ENCODE measurements at regions not wholly inside any gene's neighbourhood (a gene's known extent, or its start where the extent isn't known, plus 50 kb on each side); places are given as distances from the start of the nearest gene placed in this dataset.

DNA sequence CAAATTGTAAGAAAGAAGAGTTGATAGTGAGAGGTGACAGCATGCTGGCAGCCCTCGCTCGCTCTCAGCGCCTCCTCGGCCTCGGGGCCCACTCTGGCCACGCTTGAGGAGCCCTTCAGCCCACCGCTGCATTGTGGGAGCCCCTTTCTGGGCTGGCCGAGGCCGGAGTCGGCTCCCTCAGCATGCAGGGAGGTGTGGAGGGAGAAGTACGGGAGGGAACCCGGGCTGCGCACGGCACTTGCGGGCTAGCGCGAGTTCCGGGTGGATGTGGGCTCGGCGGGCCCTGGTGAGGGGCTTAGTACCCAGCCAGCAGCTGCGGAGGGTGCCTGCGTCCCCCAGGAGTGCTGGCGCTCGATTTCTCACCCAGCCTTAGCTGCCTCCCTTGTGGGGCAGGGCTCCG, 539.7 kb upstream of the CCDC179 start:
- intact Hi-C loops (cut with DNase I) = no loop called here
- DNase-seq (ENCODE audit: extremely low spot score in 2 of 2) = no peak
- Histone ChIP-seq H3K4me1 (no peaks in the 10 kb centered on the region), H3K36me3 (no peaks in the 10 kb centered on the region), H3K4me3 (no peak overlapping the region), H3K27me3 (no peaks in the 10 kb centered on the region), H3K9me3 (no peaks in the 10 kb centered on the region), H3K27ac (no peak overlapping the region)
- TF ChIP-seq POLR2AphosphoS5 (IDR thresholded peaks at IDR 0.05; ENCODE audit: insufficient read depth in 1 of 2, low read depth in 1 of 2) = no peak
- TF ChIP-seq, protein P1, sequence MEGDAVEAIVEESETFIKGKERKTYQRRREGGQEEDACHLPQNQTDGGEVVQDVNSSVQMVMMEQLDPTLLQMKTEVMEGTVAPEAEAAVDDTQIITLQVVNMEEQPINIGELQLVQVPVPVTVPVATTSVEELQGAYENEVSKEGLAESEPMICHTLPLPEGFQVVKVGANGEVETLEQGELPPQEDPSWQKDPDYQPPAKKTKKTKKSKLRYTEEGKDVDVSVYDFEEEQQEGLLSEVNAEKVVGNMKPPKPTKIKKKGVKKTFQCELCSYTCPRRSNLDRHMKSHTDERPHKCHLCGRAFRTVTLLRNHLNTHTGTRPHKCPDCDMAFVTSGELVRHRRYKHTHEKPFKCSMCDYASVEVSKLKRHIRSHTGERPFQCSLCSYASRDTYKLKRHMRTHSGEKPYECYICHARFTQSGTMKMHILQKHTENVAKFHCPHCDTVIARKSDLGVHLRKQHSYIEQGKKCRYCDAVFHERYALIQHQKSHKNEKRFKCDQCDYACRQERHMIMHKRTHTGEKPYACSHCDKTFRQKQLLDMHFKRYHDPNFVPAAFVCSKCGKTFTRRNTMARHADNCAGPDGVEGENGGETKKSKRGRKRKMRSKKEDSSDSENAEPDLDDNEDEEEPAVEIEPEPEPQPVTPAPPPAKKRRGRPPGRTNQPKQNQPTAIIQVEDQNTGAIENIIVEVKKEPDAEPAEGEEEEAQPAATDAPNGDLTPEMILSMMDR (IDR thresholded peaks at IDR 0.05) = no peak
- TF ChIP-seq POLR2A (IDR thresholded peaks at IDR 0.05) = no peak

DNA sequence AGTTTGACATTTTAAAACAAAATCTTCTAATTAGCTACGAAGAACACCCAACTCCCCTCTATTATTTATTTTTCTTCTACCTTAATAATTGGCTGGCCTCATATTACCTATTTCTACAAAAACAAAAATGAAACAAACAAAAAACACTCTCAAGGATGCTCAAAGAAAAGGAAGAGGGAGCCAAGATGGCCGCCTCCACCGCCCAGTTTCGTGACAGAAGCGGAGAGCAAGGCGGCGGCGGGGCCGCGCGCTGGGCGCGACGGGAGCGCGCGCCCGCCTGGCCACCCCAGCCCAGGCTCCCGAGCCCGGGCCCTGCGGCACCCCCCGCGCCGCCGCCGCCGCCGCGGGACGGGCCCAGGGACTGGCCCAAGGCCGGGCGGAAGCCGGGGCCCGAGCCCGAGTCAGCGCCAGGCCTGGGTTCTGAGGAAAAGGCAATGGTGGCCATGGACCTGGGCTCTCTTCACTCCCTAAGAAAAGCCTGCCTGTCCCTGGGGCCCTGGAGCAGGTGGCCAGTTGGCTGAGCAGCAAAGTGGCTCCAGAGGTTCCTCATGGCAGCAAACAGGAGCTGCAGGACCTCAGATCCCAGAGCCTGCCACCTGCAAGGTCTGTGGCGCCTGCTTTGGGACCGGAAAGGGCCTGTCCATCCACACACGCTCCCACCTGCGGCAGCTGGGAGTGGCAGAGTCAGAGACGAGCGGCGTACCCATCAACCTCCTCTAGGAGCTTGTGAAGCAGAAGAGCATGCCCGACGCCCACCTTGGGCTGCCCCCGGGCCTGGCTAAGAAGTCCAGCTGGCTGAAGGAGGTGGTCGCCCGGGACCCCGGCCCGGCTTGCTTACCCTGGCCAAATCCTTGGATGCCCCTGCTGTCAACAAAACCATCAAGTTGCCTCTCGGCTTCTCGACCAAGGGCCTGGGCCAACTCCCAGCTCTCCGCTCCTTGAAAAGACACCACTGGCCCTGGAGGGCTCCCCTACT, 543.2 kb upstream of the CCDC179 start:
- TF ChIP-seq, protein P1 (IDR thresholded peaks at IDR 0.05) = no peak
- no peak for TF ChIP-seq POLR2A (IDR thresholded peaks at IDR 0.05)
- no peak for TF ChIP-seq POLR2AphosphoS5 (IDR thresholded peaks at IDR 0.05; ENCODE audit: insufficient read depth in 1 of 2, low read depth in 1 of 2)
- Histone ChIP-seq H3K4me3 (no peak overlapping the region), H3K27me3 (no peaks in the 10 kb centered on the region), H3K4me1 (no peaks in the 10 kb centered on the region), H3K9me3 (no peaks in the 10 kb centered on the region), H3K36me3 (no peaks in the 10 kb centered on the region), H3K27ac (no peak overlapping the region)
- DNase-seq (ENCODE audit: extremely low spot score in 2 of 2) = no peak
- intact Hi-C loops (cut with DNase I) = no loop called here

DNA sequence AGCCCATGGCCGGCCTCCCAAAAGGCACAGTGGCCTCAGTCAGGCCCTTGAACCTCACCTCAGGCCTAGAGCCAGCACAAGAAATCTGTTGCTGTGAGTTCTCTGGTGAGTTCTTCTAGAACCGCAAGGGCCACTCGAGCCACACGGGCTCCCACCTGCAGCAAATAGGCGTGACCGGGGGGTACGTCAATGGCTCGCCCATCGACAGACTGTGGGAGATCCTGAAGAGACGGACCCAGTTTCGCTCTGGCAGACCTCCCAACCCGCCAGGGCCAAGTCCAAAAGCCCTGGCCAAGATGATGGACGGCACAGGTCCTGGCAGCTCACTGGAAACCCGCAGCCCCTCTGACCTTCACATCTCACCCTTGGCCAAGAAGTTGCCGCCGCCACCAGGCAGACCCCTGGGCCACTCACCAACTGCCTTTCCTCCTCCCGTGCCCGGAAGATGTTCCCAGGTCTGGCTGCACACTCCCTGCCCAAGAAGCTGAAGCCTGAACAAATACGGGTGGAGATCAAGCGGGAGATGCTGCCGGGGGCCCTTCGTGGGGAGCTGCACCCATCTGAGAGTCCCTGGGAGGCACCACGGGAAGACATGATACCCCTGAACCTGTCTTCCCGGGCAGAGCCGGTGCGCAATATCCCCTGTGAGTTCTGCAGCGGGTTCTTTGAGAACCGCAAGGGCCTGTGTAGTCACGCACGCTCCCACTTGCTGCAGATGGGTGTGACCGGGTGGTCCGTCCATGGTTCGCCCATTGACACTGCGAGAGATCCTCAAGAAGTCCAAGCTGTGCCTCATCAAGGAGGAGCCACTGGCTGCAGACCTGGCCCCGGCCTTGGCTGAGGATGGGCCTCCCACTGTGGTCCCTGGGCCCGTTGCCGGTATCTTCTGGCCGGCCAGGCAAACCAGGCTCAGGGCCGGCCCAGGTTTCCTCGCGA, 544.2 kb upstream of the CCDC179 start:
- intact Hi-C loops (cut with DNase I) = no loop called here
- no peak overlapping the region for H3K4me3 ChIP-seq
- H3K36me3 ChIP-seq = no peaks in the 10 kb centered on the region
- no peaks in the 10 kb centered on the region for H3K27me3 ChIP-seq
- DNase-seq (ENCODE audit: extremely low spot score in 2 of 2) = no peak
- H3K4me1 ChIP-seq = no peaks in the 10 kb centered on the region
- no peak overlapping the region for H3K27ac ChIP-seq
- no peak for TF ChIP-seq POLR2AphosphoS5 (IDR thresholded peaks at IDR 0.05; ENCODE audit: insufficient read depth in 1 of 2, low read depth in 1 of 2)
- TF ChIP-seq, protein P1 (IDR thresholded peaks at IDR 0.05) = no peak
- no peak for TF ChIP-seq POLR2A (IDR thresholded peaks at IDR 0.05)
- H3K9me3 ChIP-seq = no peaks in the 10 kb centered on the region

DNA sequence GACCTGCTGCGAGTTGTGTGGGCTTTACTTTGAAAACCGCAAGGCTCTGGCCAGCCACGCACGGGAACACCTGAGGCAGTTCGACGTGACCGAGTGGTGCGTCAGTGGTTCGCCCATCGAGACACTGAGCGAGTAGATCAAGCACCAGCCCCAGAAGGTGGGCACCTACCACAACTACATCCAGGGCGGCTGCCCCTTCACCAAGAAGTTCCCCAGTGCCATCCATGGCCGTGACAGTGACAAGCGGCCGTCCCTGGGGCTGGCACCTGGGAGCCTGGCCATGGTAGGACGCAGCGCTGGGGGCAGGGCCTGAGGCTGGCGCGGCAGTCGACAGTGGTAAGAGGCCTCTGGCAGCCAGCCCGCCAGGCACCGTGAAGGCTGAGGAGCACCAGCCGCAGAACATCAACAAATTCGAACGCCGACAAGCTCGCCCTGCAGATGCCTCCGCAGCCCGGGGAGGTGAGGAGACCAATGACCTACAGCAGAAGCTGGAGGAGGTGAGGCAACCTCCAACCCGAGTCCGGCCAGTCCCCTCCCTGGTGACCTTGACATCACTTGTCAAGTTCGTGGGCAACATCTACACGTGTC, 545.2 kb upstream of the CCDC179 start:
- intact Hi-C loops (cut with DNase I) = no loop called here
- H3K27me3 ChIP-seq = no peaks in the 10 kb centered on the region
- DNase-seq (ENCODE audit: extremely low spot score in 2 of 2) = no peak

More for the DNA sequence above, 545.2 kb upstream of the CCDC179 start:
- TF ChIP-seq POLR2A (IDR thresholded peaks at IDR 0.05) = no peak
- TF ChIP-seq POLR2AphosphoS5 (IDR thresholded peaks at IDR 0.05; ENCODE audit: insufficient read depth in 1 of 2, low read depth in 1 of 2) = no peak
- TF ChIP-seq, protein P1 (IDR thresholded peaks at IDR 0.05) = no peak
- no peaks in the 10 kb centered on the region for H3K36me3 ChIP-seq
- H3K9me3 ChIP-seq = no peaks in the 10 kb centered on the region
- H3K4me1 ChIP-seq = no peaks in the 10 kb centered on the region
- H3K4me3 ChIP-seq = no peak overlapping the region
- H3K27ac ChIP-seq = no peak overlapping the region
